Adipose tissue (tissue), 3 donors: ENCODE measurements at regions not wholly inside any gene's neighbourhood (a gene's known extent, or its start where the extent isn't known, plus 50 kb on each side); places are given as distances from the start of the nearest gene placed in this dataset.

ENCODE experiments used
- H3K27ac ChIP-seq: one replicate; pipeline ENCODE4 v1.5.1; 2013; ENCODE audit warnings: low read depth, low read length
- WGBS, 3 donors: extraction: QIAGEN DNeasy Blood & Tissue Kit; methylation state at CpG; one replicate each; pipeline ENCODE4 v1.1.7; 2013; 5-methylcytosine and 5-hydroxymethylcytosine counted together
- donor health status: healthy with polysubstance abuse.
- donor health status: Bipolar disorder and iron deficiency.
- donor health status: healthy.

DNA sequence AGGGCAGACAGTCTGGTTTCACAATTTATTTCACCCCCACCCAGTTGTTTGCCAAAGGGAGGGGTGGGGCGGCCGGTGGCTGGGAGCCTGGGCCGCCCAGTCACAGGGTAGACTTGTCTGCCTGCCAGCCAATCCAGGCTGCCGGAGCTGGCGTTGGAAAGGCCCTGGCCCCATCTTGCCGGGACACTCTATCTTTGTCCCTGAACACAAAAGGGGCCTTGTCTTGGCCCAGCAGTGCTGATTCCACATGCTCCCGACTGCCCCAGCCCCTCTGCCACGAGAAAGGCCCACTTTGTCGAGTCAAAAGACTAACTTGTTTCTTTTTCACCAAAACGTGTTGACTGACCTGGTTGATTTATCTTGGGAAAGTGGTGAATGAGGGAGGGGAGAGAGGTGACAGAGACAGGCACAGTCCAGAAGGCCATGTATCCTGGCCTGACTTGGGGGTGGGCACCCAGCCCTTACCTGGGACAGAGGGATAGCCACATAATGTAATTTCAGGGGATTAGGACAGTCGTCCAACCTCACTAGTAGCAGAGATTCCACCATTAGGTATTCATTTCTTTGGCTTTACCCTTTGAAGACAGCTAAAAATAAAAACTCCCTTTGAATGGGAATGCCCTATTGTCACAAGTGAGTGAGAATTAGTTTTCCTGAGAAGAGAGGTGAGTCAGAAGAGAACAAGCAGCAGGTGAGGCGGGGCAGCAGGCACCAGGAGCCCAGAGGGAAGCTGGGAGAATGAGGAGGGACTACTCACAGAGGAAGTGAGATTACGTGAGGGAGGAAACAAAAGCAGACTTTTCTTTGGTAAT is 67.0 kb upstream of the SIRPA start:
- 29 to 66% (median 62%) methylated on average over 13 of the region's 13 CpGs for WGBS, 3 donors
- H3K27ac ChIP-seq = no peak overlapping the region

DNA sequence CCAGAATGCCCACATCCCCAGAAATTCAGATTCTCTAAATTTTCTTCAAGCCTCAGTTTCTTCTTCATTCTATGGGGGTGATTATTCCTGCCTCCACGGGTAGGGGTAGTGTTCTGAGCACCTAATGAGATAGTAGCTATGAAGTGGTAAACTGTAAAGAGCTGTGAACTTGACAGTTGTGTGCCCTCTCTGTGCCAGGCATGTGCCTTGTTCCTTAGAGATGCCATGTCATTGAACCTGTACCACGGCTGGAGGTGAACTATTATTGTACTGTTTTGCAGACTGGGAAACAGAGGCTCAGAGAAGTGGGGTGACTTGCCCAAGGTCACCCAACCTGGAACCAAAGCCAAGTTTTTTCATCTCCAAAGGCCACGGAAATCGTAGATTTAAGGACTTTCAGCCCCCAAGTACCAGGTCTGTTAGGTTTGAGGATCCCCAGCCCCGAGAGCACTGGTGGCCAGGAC is 67.7 kb upstream of the SIRPA start:
- WGBS, 3 donors = 42 to 76% (median 69%) methylated on average over 5 of the region's 5 CpGs
- H3K27ac ChIP-seq = no peak overlapping the region

- 82 to 96% (median 90%) methylated on average over 4 of the region's 4 CpGs for WGBS, 3 donors
- no peak overlapping the region for H3K27ac ChIP-seq
Measured at GRCh38 chr20:1825938-1826445, 69.2 kb upstream of the SIRPA start.

DNA sequence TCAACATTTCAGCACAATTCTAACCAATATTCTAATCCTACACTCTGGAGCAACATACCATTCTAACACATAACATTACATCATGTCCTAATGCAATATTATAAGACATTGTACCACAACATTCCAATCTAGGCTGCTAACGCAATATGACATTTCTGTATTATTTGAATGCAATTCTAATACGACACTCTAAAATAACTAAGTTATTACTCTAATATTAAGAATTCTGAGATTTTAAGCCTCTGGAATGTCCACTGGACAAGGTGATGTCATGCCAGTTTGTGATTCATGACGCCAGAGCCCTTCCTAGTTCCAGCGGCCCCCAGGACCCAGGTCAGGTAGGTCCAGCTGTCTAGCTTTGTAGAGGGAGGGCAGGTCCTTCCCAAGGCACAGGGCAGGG is 69.7 kb upstream of the SIRPA start:
- H3K27ac ChIP-seq = no peak overlapping the region
- 72 to 76% (median 75%) methylated on average over 4 of the region's 4 CpGs for WGBS, 3 donors

DNA sequence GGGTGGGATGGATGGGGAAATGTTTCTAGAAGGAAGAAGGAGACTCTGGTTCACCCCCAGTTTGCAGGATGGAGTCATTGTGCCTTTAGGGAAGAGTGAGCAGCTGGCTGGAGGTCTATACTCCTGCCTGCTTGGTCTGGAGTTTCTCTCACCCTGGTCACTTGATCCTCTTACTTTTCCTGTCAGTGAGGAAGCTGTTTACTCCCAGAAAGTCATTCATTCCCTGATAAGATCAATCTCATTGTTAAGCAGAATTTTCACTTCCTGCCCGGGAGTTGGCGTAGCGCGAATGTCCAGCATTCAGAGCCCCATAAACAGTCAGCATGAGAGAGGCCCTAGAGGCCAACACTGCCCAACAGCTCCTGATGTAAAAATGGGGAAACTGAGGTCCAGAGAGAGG is 70.4 kb upstream of the SIRPA start:
- 52 to 59% (median 54%) methylated on average over 4 of the region's 4 CpGs for whole genome bisulfite sequencing, 3 donors
- H3K27ac ChIP-seq = peak overlapping the region; percentile 21

GRCh38 chr20:1824181-1824580 is 71.0 kb upstream of the SIRPA start:
- peak overlapping the region; percentile 21 for H3K27ac ChIP-seq

GRCh38 chr20:1823450-1823844 is 71.8 kb upstream of the SIRPA start:
- no peak overlapping the region for H3K27ac ChIP-seq
- 80 to 85% (median 83%) methylated on average over 5 of the region's 5 CpGs for WGBS, 3 donors

GRCh38 chr20:1822564-1823449 is 72.4 kb upstream of the SIRPA start:
- WGBS, 3 donors = 77 to 89% (median 87%) methylated on average over 4 of the region's 4 CpGs
- no peak overlapping the region for H3K27ac ChIP-seq

DNA sequence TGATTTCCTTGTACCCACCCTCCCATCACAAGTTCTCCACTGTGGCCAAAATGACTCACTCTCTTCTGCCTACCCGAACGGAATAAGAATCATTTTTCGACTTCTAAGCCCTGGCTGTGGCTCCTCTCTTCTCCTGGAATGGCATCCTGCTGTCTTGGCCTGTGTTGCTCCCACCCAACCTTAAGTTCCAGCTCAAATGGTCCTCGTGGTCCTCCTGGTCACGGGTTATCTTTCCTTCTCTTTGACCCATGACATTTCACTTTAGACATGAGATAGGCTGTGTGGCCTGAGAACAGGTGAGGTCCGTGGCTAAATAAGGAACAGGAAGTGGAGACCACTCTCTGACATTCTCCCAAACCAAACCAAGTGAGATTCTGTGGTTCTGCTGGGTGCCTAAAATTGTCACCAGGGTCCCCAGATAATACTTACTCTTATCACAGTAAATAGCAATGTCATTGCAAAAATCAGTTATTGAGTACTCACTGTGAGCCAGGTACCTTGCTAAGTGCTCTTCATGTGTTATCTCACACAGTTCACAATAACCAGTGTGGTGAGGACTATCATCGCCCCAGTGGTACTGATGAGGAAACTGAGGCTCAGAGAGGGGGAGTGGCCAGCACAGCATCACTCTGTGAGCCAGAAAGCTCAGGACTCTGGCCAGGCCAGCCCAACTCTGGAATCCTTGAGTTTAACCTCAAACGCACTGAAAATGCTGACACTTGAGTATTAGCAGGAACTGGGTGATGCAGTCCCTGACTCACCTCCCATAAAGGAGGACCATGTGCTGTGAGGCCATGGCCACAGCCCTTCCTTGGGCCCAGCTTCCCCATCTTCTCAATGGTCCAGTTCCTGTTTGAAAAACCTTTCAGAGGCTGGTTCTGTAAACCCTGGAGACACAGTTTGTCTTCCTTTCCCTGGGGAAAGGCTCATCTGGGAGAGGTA is 74.8 kb upstream of the SIRPA start:
- WGBS, 3 donors = 70 to 74% (median 71%) methylated on average over 8 of the region's 8 CpGs
- peak overlapping the region; percentile 2 for H3K27ac ChIP-seq

GRCh38 chr20:1819311-1820137 is 75.7 kb upstream of the SIRPA start:
- no peak overlapping the region for H3K27ac ChIP-seq
- 71 to 75% (median 72%) methylated on average over 14 of the region's 14 CpGs for WGBS, 3 donors

- H3K27ac ChIP-seq = peak overlapping the region; percentile 52
- WGBS, 3 donors = 53 to 65% (median 59%) methylated on average over 6 of the region's 6 CpGs
Measured at GRCh38 chr20:1818895-1819294, 76.3 kb upstream of the SIRPA start.

DNA sequence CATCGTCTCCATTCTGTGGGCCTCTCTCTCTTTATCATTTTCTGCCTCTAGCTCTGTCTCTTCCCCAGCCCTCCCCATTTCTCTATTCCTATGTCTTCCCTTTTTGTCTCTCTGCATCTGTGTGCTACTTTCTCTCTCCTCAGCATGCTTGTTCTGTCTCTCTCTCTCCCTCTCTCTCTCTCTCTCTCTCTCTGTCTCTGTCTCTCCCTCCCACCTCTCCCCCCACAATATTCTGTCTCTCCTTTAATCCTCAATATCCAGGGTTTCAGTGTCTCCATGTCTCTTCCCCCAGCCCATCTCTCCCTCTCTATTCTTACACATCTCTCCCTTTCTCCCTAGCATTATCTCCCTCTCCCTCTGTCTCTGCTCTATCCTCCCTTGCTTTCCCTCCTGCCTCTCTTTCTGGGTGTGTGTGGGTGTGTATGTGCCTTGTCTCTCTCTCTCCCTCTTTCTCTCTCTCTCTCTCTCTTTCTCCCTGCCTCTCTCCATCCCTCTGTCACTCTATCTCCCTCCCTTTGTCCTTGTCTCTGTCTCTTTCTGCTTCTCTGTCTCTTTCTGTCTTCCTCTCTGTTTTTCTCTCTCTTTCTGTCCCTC is 76.9 kb upstream of the SIRPA start:
- peak overlapping the region; percentile 52 for H3K27ac ChIP-seq
- whole genome bisulfite sequencing, 3 donors = 46 to 53% (median 47%) methylated on average over 1 of the region's 1 CpG

GRCh38 chr20:1817577-1818211 is 77.5 kb upstream of the SIRPA start:
- no peak overlapping the region for H3K27ac ChIP-seq
- 74 to 92% (median 90%) methylated on average over 6 of the region's 6 CpGs for WGBS, 3 donors

DNA sequence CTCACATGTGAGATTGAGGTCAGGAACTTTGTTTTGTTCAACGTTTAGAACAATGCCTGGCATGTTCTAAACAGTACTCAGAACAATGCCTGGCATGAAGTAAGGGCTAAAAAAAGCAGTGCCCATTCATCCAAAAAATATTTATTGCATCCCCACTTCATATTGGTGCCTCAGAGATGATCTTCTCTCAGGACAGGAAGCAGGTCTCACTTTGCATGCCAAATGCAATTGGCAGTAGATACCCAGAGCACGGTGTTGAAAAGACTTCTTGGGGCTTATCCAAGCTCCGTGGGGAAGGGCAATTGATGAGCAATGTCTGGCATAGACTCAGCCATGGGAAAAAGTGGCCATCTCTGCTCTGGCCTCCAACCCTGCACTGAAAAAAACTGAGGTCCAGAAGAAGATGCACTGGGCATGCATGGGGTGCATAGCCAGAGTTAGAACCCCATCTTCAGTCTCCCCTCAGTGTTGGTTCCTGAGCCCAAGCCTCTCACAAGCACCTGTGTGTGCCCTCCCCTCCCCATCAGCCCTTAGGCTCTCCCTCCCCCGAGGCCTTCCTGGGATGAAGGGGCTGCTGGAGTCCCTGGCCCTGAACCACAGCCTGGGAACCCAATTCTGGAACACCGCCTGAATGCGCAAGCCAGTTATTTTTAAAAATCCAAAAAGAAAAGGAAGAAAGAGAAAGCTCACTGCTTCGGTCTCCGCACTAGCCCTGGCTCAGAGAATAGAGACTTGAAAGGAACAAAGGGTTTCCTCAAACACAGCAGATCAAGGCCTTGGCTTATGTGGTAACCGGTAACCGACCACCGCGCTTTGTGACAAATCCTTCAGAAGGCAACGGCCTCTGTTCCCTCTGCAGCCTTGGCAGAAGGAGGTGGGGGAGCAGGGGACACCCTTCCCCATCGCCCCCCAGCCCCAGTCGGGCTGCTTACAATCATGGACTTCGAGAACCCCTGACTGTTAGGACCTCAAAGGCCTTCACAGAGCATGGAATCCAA is 78.5 kb upstream of the SIRPA start:
- 30 to 62% (median 42%) methylated on average over 16 of the region's 16 CpGs for WGBS, 3 donors
- H3K27ac ChIP-seq = no peak overlapping the region

- no peak overlapping the region for H3K27ac ChIP-seq
- whole genome bisulfite sequencing, 3 donors = 70 to 88% (median 84%) methylated on average over 3 of the region's 3 CpGs
Measured at GRCh38 chr20:1815502-1816085, 79.6 kb upstream of the SIRPA start.
